GM21515 (cell line): ENCODE measurements at regions not wholly inside any gene's neighbourhood (a gene's known extent, or its start where the extent isn't known, plus 50 kb on each side); places are given as distances from the start of the nearest gene placed in this dataset.
"Not testable (repeated sequence)": the region's sequence is repeated elsewhere in the genome, so short reads cannot be mapped to it uniquely, and the experiment has no call there.

Experiments
- ATAC-seq: cut with Tn5 transposase; IDR thresholded peaks from one replicate; pipeline ENCODE4 v1.9.1; 2021; ENCODE audit not compliant: unreplicated experiment

DNA sequence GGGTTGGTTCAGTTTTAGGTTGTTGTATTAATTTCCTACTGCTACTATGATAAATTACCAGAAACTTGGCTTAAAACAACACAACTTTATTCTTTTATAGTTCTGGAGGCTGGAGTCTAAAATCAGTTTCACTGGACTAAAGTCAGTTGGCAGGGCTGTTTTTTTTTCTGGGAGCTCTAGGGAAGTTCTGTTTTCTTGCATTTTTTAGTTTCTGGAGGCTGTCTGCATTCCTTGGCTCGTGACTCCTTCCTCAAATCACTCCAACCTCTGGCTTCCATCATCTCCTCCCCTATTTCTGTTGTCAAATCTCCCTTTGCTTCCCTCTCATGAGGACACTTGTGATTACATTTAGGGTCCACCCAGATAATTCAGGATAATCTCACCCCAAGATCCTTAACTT, 51.3 kb upstream of the SUB1 start:
- no peak for ATAC-seq

DNA sequence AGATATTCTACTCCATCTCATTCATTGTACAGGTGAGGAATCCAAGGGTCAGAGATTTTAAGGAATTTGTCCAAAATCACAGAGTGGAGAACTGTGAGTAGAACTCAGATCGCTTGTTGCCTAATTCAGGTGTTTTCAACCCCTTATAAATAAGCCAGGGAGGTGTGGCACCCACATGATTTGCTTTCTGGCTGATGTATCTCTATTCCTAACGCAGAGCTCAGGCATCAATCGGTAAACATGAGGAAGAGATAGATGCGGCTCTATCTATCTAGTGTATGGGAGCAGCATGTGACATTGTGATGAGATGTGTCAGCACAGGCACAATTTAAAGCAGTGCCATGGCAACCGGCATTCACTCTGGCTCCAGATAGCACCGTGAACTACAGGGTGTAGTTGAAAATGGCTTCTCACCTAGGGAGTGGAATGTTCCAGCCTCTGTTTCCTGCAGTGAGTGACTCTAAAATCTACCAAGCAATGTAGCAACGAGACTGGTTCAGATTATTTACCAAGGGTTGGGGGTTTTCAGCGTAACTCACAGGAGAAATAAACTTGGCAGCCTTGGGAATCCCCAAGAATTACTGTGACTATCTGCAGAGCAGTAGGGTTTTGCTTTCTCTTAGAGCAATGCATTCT, 53.4 kb upstream of the SUB1 start:
- ATAC-seq: peak; percentile 56

DNA sequence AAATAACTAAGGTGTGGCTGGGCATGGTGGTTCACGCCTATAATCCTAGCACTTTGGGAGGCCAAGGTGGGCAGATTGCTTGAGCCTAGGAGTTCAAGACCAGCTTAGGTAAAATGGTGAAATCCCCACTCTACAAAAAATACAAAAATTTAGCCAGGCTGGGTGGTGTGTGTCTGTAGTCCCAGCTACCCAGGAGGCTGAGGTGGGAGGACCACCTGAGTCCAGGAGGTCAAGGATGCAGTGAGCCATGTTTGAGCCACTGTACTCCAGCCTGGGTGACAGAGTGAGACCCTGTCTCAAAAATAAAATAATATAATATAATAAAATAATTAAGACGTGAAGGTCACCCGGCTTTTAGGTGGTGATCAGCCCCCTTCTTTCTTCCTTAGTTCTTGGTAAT, 58.0 kb upstream of the SUB1 start:
- ATAC-seq: not testable (repeated sequence)

DNA sequence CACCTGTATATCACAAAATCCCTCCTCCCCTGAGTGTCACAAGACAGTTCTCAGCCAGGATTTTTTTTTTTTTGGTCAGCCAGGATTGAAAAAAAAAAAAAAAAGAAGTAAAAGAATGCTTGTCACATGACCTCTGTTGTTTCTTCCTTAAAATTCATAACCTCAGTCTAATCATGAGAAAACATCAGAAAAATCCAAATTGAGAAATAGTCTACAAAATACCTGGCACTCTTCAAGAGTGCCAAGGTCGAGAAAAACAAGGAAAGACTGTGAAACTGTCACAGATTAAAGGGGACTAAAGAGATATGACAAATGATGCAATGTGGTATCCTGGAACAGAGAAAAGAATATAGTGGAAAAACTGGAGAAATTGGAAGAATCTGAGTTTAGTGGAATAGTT, 58.5 kb upstream of the SUB1 start:
- ATAC-seq: no peak

DNA sequence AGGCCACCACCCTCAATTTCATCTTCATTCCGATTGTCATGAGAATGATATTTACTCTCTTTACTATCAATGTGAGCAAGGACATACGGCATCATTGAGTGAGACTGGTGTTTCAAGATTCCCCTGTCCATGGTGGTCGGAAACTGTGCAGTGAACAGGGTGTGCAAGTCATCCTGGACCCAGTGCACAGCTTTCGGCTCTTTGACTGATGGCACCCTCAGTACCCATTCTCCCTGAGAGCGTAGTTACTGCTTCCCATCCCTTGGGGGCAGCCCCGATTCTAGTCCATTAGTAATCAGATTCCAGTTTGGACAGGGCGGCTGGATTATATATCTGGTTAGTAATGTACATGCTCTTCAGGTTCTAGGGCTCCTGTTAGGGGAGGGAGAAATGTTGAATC, 61.7 kb upstream of the SUB1 start:
- ATAC-seq: no peak

DNA sequence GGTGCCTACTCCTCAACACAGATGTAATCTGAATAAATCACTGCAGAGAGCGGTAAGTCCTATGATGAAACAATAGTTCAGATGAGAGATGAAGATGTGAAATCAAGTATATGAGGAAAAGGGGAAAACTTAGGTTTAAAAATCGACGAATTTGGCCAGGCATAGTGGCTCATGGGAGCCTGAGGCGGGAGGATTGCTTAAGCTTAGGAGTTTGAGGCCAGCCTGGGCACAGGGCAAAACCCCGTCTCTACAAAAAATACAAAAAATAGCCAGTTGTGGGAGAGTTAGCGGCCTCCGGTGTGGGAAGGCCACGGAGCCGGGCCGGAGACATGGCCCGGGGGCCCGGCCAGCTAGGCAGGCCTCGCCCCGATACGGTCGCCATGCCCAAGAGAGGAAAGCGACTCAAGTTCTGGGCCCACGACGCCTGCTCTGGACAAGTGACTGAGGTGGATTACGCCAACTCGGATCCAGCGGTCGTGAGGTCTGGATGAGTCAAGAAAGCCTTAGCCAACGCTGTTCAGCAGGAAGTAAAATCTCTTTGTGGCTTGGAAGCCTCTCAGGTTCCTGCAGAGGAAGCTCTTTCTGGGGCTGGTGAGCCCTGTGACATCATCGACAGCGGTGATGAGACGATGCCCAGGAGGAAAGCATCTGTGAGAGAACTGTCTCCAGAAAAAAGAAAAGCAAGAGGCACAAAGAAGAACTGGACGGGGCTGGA, 62.8 kb upstream of the SUB1 start:
- no peak for ATAC-seq

DNA sequence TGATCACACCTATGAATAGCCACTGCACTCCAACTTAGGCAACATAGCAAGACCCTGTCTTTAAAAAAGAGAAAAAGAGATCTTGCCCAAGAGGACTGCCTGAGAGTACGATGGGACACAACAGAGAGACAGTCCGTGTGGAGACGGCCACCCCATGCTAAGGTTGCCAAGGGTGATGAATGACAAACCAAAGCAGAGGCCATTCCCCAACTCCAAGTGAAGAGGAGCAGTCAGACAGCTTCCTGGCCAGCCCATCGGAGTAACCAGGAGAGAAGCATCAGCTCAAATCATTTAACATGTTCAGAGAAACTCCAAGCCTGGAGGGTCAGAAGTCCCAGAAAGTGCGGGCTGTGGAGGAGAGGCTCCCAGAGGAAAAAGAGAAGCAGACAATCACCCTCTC, 63.9 kb upstream of the SUB1 start:
- ATAC-seq: no peak

DNA sequence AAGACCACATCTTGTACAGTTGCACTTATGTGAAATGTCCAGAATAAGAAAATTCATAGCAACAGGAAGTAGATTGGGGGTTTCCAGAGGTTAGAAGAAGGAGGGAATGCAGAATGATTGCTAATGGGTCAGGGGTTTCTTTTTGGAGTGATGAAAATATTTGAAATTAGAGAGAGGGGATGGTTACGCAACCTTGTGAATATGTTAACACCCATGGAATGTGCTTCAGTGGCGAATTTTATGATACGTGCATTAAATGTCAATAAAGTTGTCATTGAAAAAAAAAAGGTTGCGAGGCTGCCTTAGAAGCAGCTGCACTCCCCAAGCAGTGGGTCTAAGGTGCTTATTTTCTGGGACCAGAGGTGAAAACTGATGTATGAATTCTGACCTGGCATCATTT, 64.4 kb upstream of the SUB1 start:
- ATAC-seq: no peak

DNA sequence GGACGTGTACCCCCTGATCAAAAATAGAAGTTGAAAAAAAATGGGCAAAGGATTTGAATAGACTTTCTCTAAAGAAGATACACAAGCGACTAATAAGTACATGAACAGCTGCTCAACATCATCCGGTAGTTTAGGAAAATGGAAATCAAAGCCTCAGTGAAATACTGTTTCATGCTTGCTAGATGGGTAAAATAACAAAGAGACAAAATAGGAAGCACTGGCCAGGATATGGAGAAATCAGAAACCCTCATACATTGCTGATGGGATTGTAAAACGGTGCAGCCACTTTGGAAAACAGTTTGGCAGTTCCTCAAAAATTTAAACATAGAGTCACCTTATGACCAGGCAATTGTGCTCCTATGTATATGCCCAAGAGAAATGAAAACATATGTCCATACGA, 65.0 kb upstream of the SUB1 start:
- no peak for ATAC-seq

DNA sequence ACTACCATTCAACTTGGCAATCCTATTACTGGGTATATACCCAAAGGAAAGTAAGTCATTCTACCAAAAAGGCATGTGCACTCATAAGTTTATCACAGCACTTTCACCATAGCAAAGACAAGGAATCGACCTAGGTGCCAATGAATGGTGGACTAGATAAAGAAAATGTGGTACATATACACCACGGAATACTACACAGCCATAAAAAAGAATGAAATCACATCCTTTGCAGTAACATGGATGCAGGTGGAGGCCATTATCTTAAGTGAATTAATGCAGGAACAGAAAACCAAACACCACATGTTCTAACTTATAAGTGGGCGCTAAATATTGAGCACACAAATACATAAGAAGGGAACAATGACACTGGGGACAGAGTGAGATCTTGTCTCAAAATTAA, 65.8 kb upstream of the SUB1 start:
- no peak for ATAC-seq

DNA sequence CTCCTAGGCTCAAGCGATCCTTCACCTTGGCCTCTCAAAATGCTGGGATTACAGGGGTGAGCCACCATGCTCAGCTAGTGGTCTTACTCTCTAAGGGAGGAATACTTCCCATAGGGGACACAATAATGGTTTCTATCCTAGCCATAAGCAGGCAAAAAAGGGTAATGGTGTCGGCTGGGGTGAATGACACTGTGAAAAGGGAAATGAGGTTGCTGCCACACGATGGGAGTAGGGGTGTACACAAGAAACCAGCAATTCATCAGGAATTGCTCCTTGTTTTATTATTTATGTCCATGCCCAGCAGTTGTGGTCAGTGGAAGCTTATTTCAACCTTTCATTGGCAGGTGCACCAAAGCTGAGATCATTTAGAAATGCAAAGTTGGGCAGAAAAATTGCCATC, 70.3 kb upstream of the ZFR start:
- ATAC-seq: no peak

DNA sequence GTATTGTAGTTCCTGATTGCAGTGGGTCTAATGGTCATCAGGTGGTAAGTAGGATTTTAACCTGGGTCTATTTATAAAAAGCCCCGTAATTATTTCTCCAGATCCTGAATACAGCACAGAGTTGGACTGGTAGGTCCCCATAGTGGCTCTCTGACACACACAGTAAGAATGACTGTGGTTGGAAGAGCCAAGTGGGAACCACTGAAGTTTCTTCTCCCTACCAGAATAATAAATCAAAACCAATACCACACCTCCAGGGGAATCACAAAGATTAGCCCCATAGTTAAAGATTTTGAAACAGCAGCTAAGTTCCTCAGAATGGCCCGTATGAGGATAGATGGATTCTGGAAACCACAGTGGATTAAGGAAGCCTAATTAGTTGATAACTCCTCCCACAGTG, 68.4 kb upstream of the ZFR start:
- ATAC-seq: no peak

DNA sequence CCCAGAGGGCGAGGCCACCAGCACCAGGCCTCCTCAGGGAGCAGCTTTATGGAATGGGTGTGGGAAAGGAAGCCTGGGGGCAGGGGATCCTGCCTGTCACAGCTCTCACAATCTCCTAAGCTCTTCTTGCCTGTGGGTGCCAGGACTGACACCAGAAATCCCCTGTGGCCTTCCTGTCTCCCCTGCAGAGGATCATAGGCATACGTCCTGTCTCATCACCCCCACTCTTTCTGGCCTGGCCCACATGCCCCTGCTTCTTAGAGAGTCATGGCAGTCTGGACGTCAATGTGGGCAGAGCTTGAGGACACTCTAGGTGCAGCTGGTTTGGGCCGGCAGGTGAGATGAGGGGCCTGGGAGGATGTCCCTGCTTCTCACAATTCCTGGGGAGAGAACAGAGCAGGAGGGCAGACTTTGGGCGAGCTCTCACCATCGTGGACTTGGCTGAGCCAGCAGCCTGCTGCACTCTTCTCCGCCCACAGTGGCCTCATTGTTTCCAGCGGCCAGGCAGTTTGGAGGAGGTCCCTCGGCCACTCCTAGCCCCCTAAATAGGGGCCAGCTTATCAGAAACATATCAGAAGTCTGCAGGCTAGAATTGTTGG, 67.3 kb upstream of the ZFR start:
- ATAC-seq: no peak

DNA sequence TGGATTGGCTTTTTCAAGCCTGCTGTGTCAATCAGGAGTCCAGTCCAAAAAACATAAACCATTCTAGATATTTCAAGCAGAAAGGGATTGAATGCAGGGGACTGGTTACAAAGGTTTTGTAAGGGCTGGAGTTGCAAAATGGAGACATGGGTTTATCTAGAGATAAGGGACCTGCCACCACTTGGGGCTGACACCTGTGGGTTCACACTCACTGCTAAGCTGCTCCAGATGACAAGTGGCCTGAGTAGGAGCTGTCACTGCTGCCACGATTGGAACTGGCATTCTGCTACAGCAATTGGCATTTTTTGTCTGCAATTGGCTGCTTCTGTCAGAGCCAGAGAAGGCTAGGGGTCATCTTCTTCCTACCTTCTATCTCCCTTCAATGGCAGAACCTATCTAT, 66.3 kb upstream of the ZFR start:
- no peak for ATAC-seq

DNA sequence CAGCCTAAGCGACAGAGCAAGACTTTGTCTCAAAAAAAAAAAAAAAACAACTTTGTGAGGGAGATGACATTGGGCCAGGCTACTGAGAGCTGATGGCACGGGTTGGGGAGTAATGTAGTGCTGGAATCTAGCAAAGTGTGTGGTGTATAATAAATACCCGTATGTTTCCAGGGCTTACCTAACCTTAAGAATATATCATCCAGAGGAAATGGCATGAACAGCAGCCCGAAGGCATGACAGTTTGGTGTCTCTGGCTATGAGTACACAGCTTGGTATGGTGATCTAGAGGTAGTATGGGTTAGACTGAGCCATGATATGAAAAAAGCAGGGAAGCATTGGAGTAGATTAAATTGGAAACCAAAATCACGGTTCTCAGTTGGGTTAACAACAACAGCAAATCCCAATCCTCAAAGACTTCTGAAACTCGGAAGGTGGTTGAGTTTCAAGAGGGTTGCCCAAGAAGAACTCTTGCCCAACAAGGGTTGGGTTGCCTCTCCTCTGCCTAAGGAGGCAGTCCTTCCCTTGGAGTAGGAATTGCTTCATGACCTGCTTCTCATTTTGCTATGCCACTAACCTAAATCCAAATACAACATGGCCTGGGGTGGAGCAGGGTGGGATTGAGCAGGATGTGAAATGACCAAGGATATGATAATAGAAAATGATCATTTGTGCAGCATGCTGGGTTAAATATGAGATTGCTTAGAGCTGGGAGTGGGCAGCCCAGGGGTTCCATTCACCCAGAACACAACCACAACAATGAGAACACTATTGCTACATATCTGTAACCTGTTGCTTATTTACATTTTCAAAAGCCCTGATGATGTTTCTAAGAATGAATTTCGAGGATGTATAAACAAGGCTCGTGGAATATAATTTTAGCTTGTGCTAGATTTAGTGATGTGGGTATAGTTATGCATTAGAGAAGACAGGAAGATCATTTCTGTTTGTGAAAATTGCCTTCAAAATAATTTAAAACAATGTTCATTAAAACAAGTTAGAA, 64.6 kb upstream of the ZFR start:
- ATAC-seq: no peak

DNA sequence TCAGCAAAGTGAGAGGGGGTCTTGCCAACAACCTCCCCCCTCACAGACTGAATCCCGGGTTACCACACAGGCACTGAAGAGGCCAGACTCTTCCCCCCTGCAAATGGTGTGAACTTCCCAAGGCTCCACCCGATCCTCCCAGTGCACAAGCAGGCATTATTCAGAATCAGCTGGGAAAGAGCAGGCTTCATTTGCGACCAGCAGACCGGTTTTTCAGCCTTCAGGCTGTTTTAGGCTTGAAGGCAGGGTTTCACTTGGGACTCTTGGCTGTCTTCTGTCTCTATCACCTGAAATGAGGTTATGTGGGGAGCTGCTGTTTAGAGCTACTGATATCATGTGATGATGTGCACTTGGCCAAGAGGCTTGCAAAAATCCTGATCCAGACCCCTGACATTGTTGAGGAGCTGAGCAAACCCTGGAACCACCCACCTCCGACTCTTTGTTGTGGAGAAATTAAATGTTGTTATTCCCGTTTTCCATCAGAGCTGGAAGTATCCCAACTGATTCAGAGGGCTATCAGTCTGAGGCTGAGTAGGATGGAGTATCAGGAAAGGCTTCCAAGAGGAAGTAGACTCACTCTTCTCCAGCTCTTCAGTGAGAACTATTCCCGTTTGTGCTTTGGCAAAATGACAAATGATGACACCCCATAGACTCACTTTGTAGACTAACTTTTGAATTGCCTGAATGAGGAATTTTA, 63.3 kb upstream of the ZFR start:
- ATAC-seq: no peak

DNA sequence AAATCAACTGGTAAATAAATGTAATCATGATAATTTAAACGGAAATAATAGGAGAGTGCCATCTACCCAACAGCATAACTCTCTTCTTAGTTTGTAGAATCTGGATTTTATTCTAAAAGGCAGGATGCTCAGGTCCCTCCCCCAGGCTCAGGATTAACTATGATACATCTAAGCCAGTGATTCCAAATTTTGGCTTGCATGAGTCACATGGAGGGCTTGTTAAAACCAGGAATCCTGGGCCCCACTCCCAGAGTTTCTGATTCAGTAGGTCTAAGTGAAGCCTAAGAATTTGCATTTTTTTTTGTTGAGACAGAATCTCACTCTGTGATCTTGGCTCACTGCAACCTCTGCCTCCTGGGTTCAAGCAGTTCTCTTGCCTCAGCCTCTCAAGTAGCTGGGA, 62.3 kb upstream of the ZFR start:
- no peak for ATAC-seq

DNA sequence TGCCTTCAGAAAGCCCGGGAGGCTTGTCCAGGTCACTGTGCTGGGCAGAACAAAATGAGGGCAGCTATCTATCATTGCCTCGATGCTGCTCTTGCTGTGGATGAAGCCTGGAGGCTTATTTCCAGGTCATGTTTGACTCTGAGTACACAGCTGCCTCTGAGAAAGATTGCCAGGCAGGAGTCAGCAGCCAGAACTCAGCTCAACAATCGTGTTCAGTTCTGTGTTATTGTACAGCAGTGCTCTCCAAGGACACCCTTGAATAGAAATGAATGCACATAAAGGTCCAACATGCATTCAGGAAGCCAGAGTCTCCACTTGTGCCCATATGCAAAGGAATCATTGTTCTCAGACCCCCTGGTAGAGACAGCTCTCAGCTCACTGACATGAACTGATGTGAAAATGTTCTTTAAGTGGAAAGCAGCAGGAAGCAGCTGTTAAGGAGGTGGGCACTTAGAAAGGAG, 61.7 kb upstream of the ZFR start:
- ATAC-seq: no peak

DNA sequence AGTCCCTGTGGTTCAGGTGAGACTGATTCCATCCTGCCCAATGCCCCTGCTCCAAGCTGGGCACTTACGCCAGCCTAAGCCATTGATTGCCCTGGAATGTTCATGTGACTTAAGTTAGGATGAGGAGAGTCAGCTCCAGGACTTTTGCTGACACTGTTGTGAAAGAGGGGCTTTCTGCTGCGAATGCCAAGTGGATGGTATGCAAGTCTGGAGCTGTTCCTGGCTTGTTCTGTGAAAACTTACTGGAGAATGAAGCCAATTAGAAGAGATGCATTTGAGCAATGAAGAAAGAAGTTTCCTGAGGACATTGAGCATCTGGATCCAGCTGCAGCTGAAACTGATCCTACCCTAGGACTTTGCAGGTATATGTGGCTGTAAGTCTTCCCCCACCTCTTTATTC, 61.2 kb upstream of the ZFR start:
- no peak for ATAC-seq

DNA sequence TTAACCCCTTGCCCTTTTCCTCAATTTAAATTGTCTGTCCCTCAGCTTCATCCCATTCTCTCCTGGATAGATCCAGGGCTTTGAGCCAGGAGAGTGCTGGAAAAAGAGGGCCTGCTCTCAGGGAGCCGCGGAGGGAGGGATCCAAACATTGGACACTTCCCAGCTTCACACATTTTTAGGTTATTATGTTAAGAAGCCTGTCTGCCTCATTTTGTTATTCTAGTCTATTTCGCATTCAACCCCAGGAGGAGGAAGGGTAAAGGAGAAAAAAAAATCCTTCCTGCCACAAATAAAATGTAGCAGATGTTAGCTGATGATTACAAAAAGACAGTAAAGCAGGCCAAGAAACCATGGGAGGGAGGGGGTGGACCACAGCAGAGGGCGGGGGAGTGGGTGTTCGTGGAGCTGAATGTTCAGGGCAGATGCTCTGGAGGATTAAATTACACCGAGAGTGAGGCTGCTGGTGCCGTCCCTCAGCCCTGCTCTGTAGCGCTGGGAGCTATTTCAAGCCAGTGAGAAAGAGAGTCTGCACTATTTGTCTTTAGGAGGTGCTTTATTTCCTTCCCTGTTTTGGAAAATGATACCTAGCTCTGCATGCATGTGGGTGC, 60.6 kb upstream of the ZFR start:
- ATAC-seq: no peak
